AG09309 (cell line): ENCODE measurements at regions not wholly inside any gene's neighbourhood (a gene's known extent, or its start where the extent isn't known, plus 50 kb on each side); places are given as distances from the start of the nearest gene placed in this dataset.
"Not testable (repeated sequence)": the region's sequence is repeated elsewhere in the genome, so short reads cannot be mapped to it uniquely, and the experiment has no call there.

Experiments used
- DNase-seq: peaks from one replicate; pipeline ENCODE4 v3.0.0-alpha.2; 2010; ENCODE audit warnings: low read depth
- H3K4me3 ChIP-seq: 2 replicates; pipeline ENCODE4 v1.5.1; 2011; ENCODE audit warnings: mild to moderate bottlenecking, low read depth, low read length, moderate library complexity; ENCODE audit not compliant: control insufficient read depth
- TF ChIP-seq, protein P1 (sequence below): IDR thresholded peaks from 2 replicates; pipeline ENCODE4 v1.5.1; 2011; ENCODE audit warnings: mild to moderate bottlenecking, low read depth, low read length, inconsistent platforms; ENCODE audit not compliant: insufficient read depth, control insufficient read depth; ENCODE audit errors: missing control alignments

DNA sequence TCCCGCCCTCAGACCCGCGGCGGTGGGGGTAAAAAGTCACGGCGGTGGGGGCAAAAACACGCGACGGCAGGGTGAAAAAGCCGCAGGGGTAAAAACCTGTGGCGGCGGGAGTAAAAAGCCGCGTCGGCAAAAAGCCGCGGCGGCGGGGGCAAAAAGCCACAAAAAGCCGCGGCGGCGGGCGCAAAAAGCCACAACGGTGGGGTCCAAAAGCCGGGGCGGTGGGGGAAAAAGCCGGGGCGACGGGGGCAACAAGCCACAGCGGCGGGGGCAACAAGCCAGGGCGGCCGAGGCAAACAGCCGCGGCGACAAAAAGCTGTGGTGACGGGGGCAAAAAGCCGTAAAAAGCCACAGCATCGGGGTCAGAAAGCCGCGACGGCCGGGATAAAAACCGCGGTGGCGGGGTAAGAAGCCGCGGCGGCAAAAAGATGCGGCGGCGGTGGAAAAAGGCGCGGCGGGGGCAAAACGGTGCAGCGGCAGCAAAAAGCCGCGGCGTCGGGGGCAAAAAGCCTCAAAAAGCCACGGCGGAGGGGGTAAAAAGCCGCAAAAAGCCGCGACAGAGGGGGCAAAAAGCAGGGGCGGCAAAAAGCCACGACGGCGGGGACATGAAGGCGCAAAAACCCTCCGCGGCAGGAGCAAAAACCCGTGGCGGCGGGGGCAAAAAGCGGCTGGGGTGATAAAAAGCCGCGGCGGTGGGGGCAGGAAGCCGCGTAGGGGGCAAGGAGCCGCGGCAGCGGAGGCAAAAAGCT is 168.3 kb upstream of the TP53TG3D start:
- not testable (repeated sequence) for DNase-seq, H3K4me3 ChIP-seq

DNA sequence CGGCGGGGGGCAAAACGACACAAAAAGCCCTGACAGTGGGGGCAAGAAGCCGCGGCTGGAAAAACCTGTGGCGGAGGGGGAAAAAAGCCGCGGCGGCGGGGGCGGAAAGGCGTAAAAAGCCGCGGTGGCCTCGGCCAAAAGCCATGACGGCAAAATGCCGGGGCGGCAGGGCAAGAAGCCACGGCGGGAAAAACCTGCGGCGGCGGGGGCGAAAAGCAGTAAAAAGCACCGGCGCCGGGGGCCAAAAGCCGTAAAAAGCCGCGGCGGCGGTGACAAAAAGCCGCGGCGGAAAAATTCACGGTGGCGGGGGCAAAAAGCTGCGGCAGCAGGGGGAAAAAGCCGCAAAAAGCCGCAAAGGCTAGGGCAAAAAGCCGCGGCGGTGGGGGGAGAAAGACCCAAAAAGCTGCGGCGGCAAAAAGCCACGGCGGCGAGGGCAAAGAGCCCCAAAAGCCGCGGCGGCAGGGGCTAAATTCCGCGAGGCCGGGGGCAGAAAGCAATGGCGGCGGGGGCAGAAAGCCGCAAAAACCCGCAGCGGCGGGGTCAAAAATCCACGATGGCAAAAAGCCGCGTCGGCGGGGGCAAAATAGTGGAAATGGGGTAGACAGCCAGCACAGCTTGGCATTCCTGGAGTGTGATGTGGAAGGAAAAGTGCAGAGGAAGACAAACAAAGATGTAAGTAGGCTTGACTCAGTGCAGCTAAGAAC is 167.5 kb upstream of the TP53TG3D start:
- DNase-seq = not testable (repeated sequence)
- peak overlapping the region; percentile 38 for H3K4me3 ChIP-seq

DNA sequence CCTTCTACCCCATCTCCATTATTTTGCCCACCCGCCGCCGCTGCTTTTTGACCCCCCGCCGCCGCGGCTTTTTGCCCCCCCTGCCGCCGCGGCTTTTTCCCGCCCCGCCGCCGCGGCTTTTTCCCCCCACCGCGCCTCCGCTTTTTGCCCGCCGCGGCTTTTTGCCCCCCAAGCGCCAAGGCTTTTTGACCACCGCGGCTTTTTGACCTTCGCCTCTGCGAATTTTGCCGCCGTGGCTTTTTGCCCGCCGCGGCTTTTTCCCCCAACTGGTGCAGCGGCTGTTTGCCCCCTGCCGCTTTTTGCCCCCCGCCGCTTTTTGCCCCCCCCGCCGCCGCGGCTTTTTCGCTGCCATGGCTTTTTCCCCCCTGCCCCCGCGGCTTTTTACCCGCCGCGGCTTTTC is 137.5 kb upstream of the TP53TG3D start:
- not testable (repeated sequence) for DNase-seq
- peak overlapping the region; percentile 51 for H3K4me3 ChIP-seq

DNA sequence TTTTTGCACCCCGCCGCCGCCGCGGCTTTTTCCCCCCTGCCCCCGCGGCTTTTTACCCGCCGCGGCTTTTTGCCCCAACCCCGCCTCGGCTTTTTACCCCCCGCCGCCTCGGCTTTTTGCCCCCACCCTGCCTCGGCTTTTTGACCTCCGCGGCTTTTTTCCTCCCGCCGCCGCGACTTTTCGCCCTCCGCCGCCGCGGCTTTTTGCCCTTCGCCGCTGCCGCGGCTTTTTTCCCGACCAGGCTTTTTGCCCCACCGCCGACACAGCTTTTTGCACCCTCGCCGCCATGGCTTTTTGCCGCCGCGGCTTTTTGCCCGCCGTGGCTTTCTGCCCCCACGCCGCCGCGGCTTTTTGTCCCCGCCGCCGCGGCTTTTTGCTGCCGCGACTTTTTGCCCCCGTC is 137.0 kb upstream of the TP53TG3D start:
- peak overlapping the region; percentile 51 for H3K4me3 ChIP-seq

DNA sequence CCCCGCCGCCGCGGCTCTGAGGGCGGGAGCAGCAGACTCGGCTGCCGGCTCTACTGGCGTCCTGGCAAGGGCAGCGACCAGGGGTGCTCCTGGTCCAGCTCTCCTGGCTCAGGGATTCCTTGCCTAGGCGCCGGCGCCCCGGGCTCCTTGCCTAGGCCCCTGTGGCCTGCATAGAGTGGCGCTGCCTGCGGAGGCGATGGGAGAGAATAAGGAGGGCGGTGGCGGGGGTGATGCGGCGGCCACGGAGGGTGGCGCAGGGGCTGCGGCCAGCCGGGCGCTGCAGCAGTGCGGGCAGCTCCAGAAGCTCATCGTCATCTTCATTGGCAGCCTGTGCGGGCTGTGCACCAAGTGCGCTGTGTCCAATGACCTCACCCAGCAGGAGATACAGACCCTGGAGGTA is 136.6 kb upstream of the TP53TG3D start:
- not testable (repeated sequence) for H3K4me3 ChIP-seq

More for the DNA sequence above, 137.0 kb upstream of the TP53TG3D start:
- TF ChIP-seq, protein P1, sequence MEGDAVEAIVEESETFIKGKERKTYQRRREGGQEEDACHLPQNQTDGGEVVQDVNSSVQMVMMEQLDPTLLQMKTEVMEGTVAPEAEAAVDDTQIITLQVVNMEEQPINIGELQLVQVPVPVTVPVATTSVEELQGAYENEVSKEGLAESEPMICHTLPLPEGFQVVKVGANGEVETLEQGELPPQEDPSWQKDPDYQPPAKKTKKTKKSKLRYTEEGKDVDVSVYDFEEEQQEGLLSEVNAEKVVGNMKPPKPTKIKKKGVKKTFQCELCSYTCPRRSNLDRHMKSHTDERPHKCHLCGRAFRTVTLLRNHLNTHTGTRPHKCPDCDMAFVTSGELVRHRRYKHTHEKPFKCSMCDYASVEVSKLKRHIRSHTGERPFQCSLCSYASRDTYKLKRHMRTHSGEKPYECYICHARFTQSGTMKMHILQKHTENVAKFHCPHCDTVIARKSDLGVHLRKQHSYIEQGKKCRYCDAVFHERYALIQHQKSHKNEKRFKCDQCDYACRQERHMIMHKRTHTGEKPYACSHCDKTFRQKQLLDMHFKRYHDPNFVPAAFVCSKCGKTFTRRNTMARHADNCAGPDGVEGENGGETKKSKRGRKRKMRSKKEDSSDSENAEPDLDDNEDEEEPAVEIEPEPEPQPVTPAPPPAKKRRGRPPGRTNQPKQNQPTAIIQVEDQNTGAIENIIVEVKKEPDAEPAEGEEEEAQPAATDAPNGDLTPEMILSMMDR = no peak
- no peak for DNase-seq

DNA sequence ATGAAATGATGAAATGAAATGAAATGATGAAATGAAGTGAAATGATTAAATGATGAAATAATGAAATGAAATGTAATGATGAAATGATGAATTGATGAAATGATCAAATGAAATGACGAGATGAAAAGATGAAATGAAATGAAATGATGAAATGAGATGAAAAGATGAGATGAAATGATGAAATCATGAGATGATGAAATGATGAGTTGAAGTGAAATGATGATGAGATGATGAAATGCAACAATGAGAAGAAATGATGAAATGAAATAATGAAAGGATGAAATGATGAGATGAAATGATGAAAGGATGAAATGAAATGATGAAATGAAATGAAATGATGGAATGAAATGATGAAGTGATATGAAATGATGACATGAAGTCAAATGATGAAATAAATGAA is 132.7 kb upstream of the TP53TG3D start:
- DNase-seq, H3K4me3 ChIP-seq: not testable (repeated sequence)

More for the DNA sequence above, 136.6 kb upstream of the TP53TG3D start:
- DNase-seq = not testable (repeated sequence)

DNA sequence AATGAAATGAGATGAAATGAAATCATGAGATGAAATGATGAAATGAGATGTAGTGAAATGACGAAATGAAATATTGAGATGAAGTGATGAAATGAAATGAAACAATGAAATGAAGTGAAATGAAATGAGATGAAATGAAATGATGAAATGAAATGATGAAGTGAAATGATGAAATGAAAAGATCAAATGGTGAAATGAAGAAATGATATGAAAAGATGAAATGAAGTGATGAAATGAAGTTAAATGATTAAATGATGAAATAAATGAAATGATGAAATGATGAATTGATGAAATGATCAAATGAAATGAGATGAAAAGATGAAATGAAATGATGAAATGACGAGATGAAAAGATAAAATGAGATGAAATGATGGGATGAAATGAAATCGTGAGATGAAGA is 132.3 kb upstream of the TP53TG3D start:
- H3K4me3 ChIP-seq, DNase-seq: not testable (repeated sequence)

DNA sequence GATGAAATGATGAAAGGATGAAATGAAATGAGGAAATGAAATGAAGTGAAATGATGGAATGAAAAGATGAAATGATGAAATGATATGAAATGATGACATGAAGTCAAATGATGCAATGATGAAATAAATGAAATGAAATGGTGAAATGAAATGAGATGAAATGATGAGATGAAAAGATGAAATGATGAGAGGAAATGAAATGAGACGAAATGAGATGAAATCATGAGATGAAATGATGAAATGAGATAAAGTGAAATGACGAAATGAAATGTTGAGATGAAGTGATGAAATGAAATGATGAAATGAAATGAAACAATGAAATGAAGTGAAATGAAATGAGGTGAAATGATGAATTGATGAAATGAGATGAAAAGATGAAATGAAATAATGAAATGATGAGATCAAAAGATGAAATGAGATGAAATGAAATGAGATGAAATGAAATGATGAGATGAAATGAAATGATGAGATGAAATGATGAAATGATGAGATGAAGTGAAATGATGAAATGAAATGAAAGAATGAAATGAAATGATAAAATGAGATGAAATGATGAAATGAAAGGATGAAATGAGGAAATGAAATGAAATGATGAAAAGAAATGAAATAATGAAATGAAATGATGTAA is 131.7 kb upstream of the TP53TG3D start:
- DNase-seq = not testable (repeated sequence)

DNA sequence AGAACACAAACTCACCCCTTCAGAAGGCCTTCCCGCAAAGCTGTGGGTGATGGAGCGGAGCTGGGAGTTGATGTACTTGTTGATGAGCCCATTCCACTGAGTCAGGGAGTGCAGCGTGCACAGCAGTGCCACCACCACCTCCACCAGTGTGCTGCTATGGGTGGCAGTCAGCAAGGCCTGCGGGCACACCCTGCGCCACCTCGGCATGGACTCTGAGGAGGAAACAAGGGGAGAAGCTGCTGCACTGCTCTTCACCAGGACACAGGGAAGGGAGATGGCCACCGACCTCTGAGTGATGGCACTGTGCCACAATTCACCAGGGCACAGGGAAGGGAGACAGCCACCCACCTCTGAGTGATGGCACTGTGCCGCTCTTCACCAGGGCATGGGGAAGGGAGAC is 100.7 kb upstream of the TP53TG3D start:
- H3K4me3 ChIP-seq, DNase-seq: not testable (repeated sequence)

More for the DNA sequence above, 131.7 kb upstream of the TP53TG3D start:
- H3K4me3 ChIP-seq = not testable (repeated sequence)

DNA sequence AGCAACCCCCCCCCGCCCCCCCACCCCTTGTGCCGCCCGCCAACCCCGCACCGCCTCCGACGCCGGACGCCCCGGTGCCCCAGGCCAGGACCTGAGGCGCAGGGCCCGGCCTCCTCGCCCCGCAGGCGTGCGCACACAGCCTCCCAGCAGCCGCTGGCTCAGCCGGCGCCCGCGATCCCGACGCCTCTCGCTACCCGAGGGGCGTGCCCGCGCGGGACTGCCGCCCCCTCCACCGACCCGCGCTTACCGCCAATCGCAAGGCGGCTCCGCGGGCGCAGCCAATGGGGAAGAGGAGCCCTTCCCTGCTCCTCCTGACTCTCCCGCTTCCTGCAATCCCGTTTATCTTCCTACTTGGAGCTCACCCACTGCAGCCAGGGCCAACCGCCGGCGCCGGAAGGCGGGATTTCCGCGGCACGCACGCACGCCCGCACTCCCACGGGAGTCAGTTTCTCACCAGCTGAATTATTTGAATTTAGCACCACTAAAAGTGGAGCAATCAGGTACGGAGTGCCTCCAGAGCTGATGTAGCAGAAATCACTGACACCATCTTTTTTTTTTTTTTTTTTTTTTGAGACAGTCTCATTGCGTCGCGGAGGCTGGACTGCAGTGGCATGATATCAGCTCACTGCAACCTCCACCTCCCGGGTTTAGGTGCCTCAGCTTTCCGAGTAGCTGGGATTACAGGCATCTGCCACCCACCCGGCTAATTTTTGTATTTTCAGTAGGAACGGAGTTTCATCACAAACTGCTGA is 65.0 kb upstream of the TP53TG3D start:
- not testable (repeated sequence) for H3K4me3 ChIP-seq, DNase-seq

DNA sequence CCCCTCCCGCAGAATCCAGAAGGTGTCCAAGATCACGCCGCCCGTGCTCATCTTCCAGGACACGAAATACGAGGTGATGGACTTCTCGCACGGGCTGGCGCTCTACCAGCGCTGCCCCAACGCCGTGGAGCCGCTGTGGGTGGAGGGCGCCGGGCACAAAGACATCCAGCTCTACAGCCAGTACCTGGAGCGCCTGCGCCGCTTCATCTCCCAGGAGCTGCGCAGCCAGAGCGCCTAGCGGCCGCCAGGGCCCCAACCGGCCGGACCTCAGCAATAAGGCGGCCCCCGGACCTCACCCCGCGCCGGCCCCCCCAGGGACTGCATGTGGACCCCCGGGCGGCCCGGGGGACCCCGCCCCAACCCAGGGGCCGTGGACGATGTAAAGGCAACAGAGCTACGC is 50.5 kb upstream of the TP53TG3D start:
- DNase-seq, H3K4me3 ChIP-seq: not testable (repeated sequence)
